ENCODE measurements at regions not wholly inside any gene's neighbourhood (a gene's known extent, or its start where the extent isn't known, plus 50 kb on each side); places are given as distances from the start of the nearest gene placed in this dataset.

DNA sequence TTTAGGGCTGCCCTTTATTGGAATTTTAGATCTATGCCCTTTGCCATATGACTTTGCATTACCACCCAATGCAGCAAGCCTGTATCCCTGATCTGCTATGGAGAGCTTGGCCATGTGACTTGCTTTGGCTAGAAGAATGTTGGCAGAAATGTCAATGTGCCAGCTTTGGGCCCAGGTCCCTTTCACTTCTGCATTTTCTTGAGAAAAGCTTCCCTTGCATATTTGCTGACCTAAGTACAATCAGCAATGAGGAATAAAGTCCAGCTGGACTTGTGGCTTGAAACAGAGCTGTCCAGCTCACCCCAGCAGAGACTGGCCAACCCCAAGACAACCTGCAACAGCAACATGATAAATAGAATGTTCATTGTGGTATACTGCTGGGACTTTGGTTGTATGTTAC is 135.9 kb downstream of the PAH start:
- no peak for DNase-seq

DNA sequence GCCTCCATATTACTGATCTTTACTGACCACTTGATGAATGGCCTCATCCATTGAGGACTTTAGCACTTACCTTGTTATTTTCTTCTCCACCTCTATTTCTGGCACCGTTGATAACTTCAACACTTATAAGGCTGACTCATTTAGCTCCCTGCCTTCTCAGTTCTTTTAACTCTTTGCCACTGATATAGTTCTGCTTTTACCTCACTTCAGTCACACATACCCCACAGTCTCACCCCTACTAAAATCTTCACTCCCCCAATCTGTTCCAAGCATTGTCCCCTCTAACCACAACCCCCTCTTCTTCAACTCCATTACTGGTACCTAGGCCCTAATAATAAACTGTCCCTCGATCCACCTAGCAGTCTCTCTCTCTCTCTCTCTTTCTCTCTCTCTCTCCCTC is 141.0 kb downstream of the PAH start:
- no peak for DNase-seq

DNA sequence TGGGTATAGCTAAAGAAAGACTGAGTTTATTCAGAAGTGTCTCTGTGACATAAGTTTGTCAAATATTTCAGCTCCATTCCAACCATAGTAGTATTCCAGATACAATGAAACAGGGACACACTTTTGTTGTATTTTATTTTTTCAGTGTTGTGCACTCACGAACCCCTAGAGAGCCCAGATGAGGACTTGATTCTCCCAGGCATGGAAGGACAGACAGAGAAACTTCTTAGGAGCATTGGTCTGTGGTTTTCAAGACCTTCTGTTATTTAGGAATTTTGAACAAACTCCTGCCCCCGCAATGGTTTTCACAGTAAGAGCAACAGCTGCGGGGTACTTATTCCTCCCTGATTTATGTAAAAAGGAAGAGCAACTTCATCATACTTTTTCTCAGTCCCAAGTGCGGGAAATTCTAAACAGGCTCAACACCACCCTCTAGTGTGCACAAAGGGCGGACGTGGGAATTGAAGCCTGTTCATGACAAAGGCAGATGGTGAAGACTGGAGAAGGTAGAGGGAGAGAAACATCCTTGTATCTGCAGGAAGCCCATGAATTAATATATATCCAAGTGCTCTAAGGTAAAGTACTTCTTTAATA is 147.6 kb downstream of the PAH start:
- DNase-seq: peak; percentile 54

DNA sequence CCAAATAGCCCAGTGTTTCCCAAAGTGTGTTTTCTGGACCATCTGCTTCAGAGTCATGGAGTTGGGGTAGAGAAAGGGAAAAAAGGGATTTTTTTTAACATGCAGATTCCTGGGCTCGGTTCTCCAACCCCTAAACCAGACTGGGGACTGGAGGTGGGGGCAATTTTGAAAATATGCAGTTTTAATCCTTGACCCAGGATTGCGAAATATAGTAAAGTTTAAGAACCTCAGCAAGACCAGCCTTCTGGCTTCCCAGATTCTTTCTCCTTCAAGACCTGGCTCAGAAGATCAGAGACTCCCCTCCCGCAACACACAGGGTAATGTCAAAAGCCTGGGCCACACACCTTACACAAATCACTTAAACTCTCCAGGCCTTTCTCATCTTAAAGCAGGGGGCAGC is 150.1 kb downstream of the PAH start:
- DNase-seq: no peak

- DNase-seq: no peak
Measured at GRCh38 chr12:102765736-102766135, 151.3 kb downstream of the PAH start.

GRCh38 chr12:102763471-102763870 is 153.6 kb downstream of the PAH start:
- DNase-seq: no peak

DNA sequence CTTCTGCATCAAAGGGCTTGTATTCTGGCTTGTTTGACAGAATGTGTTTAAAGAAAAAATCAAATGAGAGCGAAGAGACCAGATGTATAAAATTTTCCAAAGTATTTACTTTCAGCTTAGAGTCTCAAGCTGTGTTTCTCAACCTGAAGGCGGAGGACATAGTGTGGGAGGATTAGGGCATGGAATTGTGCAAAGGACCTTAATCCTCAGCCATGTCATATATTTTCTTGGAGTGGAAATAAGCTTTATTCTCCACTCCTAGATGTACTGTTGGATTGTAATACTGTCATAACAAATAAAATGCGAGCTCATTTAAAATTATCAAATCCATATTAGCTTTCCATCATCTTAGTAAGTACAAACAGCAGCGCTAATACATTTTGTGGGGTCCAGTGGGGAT is 154.0 kb downstream of the PAH start:
- no peak for DNase-seq

DNA sequence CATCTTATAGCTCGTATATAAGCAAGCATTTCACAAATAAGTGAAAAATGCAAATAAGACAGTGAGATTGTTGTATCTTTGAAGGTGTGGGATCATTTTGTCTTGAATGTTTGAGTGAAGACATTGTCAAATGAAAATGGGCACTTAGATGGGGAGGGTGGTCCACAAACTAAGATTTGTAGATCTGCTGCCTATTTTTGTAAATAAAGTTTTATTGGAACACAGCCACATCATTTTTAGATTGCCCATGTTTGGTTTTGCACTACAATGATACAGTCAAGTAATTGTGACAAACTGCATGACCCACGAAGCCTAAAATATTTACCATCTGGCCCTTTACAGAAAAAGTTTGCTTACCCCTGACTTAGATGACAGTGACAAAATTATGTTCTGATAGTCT is 156.7 kb downstream of the PAH start:
- no peak for DNase-seq

GRCh38 chr12:102759466-102759865 is 157.6 kb downstream of the PAH start:
- DNase-seq: no peak

DNA sequence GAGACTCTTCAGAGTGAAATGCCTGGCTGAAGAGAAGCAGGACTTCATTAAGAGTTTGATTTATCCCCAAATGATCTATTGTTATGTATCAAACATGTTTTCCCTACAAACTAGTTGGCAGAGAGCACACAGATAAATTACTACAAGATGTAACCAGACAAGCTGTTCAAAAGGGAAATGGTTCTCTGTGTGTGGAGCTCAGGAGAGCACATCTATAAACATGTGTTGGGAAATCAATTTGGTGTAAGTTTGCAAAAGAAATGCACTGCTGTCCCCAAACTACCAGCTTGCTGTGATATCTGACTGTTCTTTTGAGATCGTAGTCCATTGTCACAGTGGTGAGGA is 159.2 kb downstream of the PAH start:
- DNase-seq: no peak

GRCh38 chr12:102757154-102757881 is 159.7 kb downstream of the PAH start:
- no peak for DNase-seq

DNA sequence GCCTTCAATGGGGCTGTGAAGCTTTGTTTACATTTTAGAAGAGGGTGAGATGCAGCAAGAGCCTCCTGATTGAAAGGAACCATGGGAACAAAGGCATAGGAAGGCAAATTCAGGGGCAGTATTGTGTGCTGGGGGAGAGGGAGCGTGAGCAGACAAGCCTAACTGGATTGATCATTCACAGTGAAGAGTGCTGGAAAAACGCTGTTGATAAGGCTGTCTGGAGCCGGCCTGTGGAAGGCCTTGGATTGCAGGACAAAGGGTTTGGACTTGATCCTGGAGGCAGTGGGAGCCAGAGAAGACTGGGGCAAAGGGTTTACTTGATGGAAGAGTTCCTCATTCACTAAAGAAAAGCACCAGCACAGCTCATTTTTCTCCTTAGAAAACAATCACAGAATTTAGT is 160.5 kb downstream of the PAH start:
- no peak for DNase-seq

DNA sequence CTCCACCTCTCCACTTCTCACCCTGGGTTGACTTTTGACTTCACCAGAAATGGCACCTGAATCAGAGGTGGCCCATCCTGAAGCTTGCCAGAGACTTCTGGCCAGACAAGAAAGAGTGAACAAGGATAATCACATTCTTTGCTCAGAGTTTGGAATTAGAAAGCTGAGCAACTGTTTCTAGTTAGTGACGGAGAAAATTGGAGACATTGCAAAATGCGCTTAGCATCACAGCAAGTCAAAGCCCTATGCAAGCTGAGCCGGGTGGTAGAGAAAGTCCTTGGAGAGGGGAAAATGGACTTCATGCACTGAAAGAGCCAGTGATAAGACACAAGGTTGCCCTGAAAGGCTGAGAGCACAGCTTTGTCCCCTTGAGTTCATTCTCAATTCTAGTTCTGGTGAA is 161.8 kb downstream of the PAH start:
- no peak for DNase-seq

DNA sequence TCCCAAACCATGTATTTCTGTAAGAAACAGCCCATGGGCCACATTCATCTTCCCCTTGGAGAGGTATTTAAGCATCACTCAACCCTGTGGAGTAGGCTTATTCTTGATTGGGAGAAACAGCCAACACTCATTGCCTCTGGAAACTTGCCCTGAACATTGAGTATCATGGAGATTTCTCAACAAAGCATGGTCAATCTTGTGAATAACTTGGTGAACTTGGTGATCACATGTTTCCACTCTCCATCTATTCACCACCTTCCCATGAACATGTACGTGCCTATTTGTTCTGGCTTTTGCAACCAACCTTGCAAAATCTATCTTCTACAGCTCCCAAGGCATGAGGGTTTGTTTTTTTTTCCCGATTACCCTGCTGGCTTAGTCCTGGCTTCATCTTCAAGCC is 163.2 kb downstream of the PAH start:
- no peak for DNase-seq

DNA sequence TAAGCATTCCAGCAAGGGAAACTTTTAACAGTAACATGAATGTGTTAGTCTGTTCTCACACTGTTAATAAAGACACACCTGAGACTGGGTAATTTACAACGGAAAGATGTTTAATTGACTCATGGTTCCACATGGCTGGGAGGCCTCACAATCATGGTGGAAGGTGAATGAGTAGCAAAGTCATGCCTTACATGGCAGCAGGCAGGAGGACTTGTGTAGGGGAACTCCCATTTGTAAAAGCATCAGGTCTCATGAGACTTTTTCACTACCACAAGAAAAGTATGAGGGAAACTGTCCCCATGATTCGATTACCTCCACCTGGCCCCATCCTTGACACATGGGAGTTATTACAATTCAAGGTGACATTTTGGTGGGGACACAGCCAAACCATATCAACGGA is 168.3 kb downstream of the PAH start:
- DNase-seq: no peak

DNA sequence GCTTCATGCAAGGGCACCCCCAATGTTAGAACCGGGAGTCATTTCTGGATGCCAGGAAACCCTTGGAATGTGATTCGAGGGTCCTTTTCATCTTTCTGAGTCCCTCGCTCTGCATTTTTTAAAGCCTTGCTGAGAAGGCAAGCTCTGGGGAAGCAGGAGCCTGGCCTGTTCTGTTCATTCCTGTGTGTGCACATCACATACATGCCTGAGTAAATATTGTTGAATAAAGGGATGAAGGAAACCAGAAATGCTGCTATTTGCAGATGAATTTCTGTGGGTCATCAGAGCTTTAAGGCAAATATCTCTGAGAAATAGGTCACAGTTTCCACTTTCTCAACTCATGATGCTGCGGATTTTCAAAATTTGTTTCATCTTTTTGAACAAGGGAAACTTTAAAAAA is 170.1 kb downstream of the PAH start:
- no peak for DNase-seq

GRCh38 chr12:102745971-102746600 is 171.0 kb downstream of the PAH start:
- no peak for DNase-seq

DNA sequence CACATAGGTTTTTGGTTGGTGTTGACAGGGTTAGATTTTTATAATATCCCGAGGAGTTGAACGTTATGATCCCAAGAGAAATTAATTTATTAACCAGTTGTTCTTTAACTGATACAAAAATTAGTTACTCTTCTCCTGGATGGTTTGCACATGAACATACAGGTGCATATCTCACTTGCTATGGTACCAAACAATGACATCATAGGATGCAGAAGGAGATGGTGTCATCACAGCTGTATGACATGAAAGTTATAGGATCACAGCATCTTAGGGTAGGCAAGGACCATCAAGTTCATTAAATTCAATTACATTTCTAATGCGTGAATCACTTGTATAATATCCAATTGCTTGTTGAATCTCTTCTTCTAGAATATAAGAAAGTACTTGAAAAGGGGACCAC is 175.8 kb downstream of the PAH start:
- DNase-seq: no peak

GRCh38 chr12:102740141-102740955 is 176.7 kb downstream of the PAH start:
- peak; percentile 34 for DNase-seq

DNA sequence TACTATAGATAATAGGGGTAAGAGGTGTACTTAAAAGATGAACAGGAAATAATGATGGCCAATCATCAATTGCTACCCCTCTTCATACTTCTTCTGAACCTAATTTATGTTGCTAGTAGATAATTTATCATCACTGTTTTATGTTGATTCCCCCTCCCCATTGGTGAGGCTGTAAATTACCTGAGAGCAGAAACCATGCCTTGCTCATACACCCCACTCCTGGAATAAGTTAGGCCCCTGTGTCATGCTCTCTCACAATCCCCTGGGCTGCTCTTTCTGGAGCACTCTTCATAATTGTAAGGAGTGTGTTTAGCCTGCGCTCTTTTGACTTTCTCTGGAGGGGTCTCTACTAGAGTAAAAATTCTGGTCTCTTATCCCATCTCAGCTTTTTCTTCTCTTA is 180.7 kb downstream of the PAH start:
- DNase-seq: no peak

DNA sequence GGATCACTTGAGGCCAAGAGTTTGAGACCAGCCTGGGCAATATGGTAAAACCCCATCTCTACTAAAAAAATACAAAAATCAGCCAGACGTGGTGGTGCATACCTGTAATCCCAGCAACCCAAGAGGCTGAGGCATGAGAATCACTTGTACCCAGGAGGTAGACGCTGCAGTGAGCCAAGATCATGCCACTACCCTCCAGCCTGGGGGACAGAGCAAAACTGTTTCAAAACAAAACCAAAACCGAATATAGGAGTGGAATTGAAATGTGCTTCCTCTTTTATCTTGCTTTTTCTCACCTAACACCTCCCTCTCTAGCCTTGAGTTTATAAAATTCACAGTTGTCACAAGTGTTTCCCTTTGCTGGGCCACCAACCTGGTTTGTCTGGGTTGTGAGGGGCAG is 181.9 kb downstream of the PAH start:
- DNase-seq: no peak

DNA sequence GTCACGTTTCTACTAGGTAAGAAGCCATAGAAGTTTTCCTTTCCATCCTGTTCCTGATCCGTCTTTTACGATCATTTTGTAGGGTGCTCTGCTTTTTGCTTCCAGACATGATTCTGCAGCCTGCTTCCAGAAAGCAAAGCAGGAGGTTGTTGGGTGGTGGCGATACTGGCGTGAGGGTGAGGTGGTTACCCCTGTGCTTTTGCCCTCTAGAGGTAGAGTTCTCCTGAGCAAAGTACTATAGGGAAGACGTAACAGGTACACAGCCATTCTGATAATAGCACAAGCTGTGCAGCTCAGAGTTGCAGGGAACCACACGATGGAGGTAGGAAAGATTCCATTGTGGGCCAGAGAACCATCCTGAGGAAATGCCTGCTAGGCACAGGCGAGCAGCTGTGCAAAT is 186.0 kb downstream of the PAH start:
- no peak for DNase-seq

DNA sequence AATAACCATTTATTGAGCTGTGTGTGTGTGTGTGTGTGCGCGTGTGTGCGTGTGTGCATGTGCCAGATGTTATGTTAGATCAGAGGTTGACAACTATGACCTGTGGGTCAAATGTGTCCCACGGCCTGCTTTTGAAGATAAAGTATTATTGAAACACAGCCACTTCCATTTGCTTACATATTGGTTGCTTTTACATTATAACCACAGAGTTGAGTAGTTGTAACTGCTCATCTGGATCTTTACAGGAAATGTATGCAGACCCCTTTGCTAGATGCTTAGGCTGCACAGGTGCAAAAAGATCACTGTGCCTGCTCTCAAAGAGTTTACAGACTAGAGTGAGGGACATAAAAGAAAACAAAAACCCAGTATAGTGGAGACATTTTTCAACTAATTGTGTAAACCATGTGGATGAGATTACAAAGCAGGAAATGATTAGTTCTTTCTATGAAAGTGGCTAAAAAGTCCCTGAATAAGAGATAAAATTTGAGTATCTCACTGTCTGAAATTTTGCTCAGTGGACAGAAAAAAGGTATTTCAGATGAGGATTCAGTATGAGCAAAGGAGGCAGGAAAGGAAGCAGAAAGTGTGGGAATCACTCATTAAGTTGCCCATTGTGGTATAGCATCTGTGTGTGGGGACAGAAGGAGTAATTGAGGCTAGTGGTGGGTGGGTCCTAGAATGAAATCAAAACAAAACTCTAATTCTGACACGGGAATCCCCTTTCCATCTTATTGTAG is 188.4 kb downstream of the PAH start:
- no peak for DNase-seq

All from NCI-H2227 treated with DMSO at 0.1 percent for 48 hours (cell line).